Mesodermal cell (in vitro differentiated cells): ENCODE measurements at regions not wholly inside any gene's neighbourhood (a gene's known extent, or its start where the extent isn't known, plus 50 kb on each side); places are given as distances from the start of the nearest gene placed in this dataset.

Experiments
- H3K27ac ChIP-seq: 2 replicates; pipeline ENCODE4 v1.7.0; 2013; ENCODE audit warnings: mild to moderate bottlenecking, low read depth, low read length, moderate library complexity; ENCODE audit not compliant: severe bottlenecking
- H3K36me3 ChIP-seq: 2 replicates; pipeline ENCODE4 v1.7.1; 2013; ENCODE audit warnings: mild to moderate bottlenecking, low read length, moderate library complexity; ENCODE audit not compliant: control insufficient read depth, insufficient read depth
- H3K4me1 ChIP-seq: one replicate; pipeline ENCODE4 v1.7.1; 2013; ENCODE audit warnings: mild to moderate bottlenecking, low read length; ENCODE audit not compliant: insufficient read depth, control insufficient read depth, poor library complexity, severe bottlenecking
- H3K4me3 ChIP-seq: 2 replicates; pipeline ENCODE4 v1.7.0; 2013; ENCODE audit warnings: low read length, control low read depth, mild to moderate bottlenecking; ENCODE audit not compliant: insufficient read depth, poor library complexity, severe bottlenecking; ENCODE audit errors: extremely low read depth
- H3K9me3 ChIP-seq: 2 replicates; pipeline ENCODE4 v1.7.1; 2013; ENCODE audit warnings: mild to moderate bottlenecking, low read length, moderate library complexity; ENCODE audit not compliant: control insufficient read depth
- WGBS, 2 experiments: methylation state at CpG; one replicate each; pipeline ENCODE4 v1.1.5; 2013; ENCODE audit warnings: missing lambda C conversion rate in 2 of 2; ENCODE audit not compliant: insufficient coverage in 2 of 2; 5-methylcytosine and 5-hydroxymethylcytosine counted together

- no peaks in the 10 kb centered on the region for H3K4me1 ChIP-seq
- no peak overlapping the region for H3K27ac ChIP-seq
- H3K9me3 ChIP-seq: peaks cover 23% of the 10 kb centered on the region
- 11 to 58% methylated on average over 1 to 2 of the region's 4 CpGs for WGBS, 2 experiments
- no peaks in the 10 kb centered on the region for H3K36me3 ChIP-seq
- H3K4me3 ChIP-seq: no peak overlapping the region
Observed at GRCh38 chr7:153838591-153838990, 213.6 kb upstream of the DPP6 start.

- Histone ChIP-seq H3K9me3 (peaks cover 20% of the 10 kb centered on the region), H3K36me3 (no peaks in the 10 kb centered on the region)
- no CpG with 5 or more reads among the region's 5 CpGs for WGBS, 2 experiments
Observed at GRCh38 chr7:153840861-153841260, 211.3 kb upstream of the DPP6 start.

GRCh38 chr7:153847828-153848227 lies 204.4 kb upstream of the DPP6 start:
- Histone ChIP-seq H3K36me3 (no peaks in the 10 kb centered on the region), H3K9me3 (peaks cover 40% of the 10 kb centered on the region), H3K4me3 (no peak overlapping the region), H3K27ac (no peak overlapping the region), H3K4me1 (no peaks in the 10 kb centered on the region)
- WGBS, 2 experiments: 67 to 73% methylated on average over 8 to 9 of the region's 11 CpGs

More at GRCh38 chr7:153840861-153841260, 211.3 kb upstream of the DPP6 start:
- Histone ChIP-seq H3K27ac (no peak overlapping the region), H3K4me1 (no peaks in the 10 kb centered on the region), H3K4me3 (no peak overlapping the region)

DNA sequence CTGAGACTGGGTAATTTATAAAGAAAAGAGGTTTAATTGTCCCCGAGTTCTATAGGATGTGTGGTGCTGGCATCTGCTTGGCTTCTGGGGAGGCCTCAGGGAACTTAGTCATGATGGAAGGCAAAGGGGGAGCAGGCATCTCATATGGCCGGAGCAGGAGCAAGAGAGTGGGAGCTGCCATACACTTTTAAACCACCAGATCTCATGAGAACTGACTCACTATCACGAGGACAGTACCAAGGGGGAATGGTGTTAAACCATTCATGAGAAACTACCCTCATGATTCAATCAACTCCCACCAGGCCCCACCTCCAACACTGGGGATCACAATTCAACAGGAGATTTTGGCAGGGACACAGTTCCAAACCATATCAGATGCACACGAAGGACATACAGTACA lies 199.9 kb upstream of the DPP6 start:
- Histone ChIP-seq H3K36me3 (no peaks in the 10 kb centered on the region), H3K4me1 (no peaks in the 10 kb centered on the region), H3K4me3 (no peak overlapping the region), H3K9me3 (peaks cover 38% of the 10 kb centered on the region), H3K27ac (no peak overlapping the region)
- 78 to 88% methylated on average over 1 to 2 of the region's 4 CpGs for WGBS, 2 experiments

GRCh38 chr7:153858355-153858754 lies 193.8 kb upstream of the DPP6 start:
- Histone ChIP-seq H3K4me1 (no peaks in the 10 kb centered on the region), H3K4me3 (no peak overlapping the region), H3K36me3 (no peaks in the 10 kb centered on the region), H3K9me3 (peaks cover 36% of the 10 kb centered on the region), H3K27ac (no peak overlapping the region)
- 42 to 59% methylated on average over 3 to 4 of the region's 4 CpGs for WGBS, 2 experiments

DNA sequence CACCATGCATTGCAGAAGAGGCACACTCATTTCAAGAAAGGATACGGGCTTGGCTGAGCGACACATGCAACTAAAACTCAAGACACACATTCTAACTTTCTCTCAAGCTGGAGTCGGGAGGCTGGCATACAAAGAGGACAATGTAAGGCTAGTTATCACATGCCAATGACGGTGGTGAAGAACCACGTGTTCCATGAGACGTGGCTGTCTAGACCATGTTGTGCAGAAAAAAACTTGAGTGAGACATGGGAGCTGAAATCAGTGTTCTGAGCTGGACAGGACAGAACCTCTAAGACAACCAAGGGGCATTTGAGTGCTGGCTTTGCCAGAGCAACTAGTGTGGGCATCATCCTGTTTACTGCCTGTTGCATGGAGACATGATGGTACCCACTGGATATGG lies 193.0 kb upstream of the DPP6 start:
- H3K36me3 ChIP-seq: no peaks in the 10 kb centered on the region
- no peak overlapping the region for H3K4me3 ChIP-seq
- 59 to 72% methylated on average over 4 to 5 of the region's 6 CpGs for WGBS, 2 experiments
- no peak overlapping the region for H3K27ac ChIP-seq
- H3K4me1 ChIP-seq: no peaks in the 10 kb centered on the region
- peaks cover 33% of the 10 kb centered on the region for H3K9me3 ChIP-seq

GRCh38 chr7:153886506-153887441 lies 165.4 kb upstream of the DPP6 start:
- 61 to 66% methylated on average over 63 to 87 of the region's 98 CpGs for WGBS, 2 experiments

DNA sequence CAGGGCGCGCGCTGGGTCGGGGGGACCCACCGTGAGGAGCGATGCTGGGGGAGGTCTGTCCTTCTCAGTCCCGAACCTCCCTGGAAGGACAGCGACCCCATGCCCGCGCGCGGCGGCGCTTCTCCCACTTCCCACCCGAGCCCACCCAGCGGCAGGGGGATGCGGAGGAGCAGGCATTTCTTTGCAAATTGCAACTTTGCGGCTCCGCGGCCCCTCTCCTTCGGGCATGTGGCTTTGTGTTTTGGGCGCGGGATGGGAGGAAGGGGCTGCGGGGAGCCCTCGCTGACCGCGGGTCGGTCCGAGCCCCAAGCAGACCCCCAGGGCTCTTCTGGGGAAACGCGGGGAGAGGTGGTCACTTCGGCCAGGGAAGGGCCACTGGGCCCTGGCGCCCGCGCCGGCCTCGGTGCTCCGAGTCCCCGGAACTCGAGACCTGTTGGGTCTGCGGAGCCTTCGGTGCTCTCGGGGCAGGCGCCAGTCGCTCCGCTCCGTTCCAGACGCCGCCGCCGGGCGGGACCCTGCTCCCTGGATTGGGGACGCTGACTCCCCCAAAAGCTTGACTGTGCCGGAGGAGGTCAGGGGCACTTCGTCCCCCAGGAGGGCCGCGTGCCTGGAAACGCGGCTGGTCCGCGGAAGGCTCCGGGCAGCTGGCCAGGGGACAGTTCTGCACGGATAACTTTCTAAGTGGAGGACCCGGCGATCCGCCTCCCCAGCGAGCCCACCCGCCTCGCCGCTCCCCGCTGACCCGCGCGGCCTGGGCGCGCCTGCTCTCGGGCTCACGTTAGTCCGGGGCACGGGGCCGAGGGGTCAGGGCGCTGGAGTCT lies 164.2 kb upstream of the DPP6 start:
- no peak overlapping the region for H3K27ac ChIP-seq
- 56 to 61% methylated on average over 53 to 74 of the region's 82 CpGs for WGBS, 2 experiments
- H3K4me1 ChIP-seq: no peaks in the 10 kb centered on the region
- peaks cover 19% of the 10 kb centered on the region for H3K9me3 ChIP-seq
- no peaks in the 10 kb centered on the region for H3K36me3 ChIP-seq
- H3K4me3 ChIP-seq: peak overlapping the region; percentile 5

More at GRCh38 chr7:153886506-153887441, 165.4 kb upstream of the DPP6 start:
- Histone ChIP-seq H3K4me3 (peak overlapping the region; percentile 16), H3K4me1 (no peaks in the 10 kb centered on the region), H3K36me3 (no peaks in the 10 kb centered on the region), H3K27ac (no peak overlapping the region), H3K9me3 (peaks cover 23% of the 10 kb centered on the region)

- H3K36me3 ChIP-seq: no peaks in the 10 kb centered on the region
- H3K27ac ChIP-seq: no peak overlapping the region
- 74 to 82% methylated on average over 4 to 5 of the region's 6 CpGs for WGBS, 2 experiments
Observed at GRCh38 chr7:153891990-153892389, 160.2 kb upstream of the DPP6 start.

GRCh38 chr7:153902862-153903261 lies 149.3 kb upstream of the DPP6 start:
- H3K9me3 ChIP-seq: peaks cover 52% of the 10 kb centered on the region
- WGBS, 2 experiments: 22 to 65% methylated on average over 1 to 2 of the region's 3 CpGs
- H3K4me1 ChIP-seq: no peaks in the 10 kb centered on the region
- no peak overlapping the region for H3K4me3 ChIP-seq
- H3K36me3 ChIP-seq: no peaks in the 10 kb centered on the region
- no peak overlapping the region for H3K27ac ChIP-seq

More at GRCh38 chr7:153891990-153892389, 160.2 kb upstream of the DPP6 start:
- no peaks in the 10 kb centered on the region for H3K4me1 ChIP-seq
- no peak overlapping the region for H3K4me3 ChIP-seq
- peaks cover 30% of the 10 kb centered on the region for H3K9me3 ChIP-seq
